ENCODE measurements at regions not wholly inside any gene's neighbourhood (a gene's known extent, or its start where the extent isn't known, plus 50 kb on each side); places are given as distances from the start of the nearest gene placed in this dataset.

DNA sequence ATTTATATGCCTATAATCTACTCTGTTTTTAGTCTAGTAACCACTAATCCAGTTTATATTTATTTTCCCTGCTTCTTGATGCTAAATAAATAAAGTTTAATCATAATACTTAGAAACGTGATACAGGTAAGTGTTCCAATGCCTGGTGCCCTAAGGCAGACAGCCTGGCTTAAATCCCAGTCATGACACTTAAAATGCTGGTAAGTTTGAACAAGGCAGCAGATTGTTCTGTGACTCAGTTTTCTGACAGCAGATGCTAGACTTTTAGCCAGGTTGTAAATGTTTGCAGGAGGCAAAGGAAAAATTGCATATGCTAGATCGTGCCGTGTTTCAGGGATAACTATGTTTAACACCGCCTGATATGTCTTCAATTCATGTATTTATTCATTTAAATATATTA is 2661.6 kb downstream of the PCDH7 start:
- no peaks in the 10 kb centered on the region for H3K4me1 ChIP-seq (ENCODE audit: insufficient read depth, low read length)
- H3K4me2 ChIP-seq (ENCODE audit: insufficient read depth, insufficient read length, low read length): no peak overlapping the region
- no peak overlapping the region for H2BK5ac ChIP-seq (ENCODE audit: insufficient read length, low read length)
- H3K9me3 ChIP-seq (ENCODE audit: control insufficient read depth, low read depth, low read length): no peaks in the 10 kb centered on the region
- H2AFZ ChIP-seq (ENCODE audit: low read length): no peak overlapping the region
- H3K27ac Mint-ChIP-seq: no peak overlapping the region
- no peak overlapping the region for H3T11ph ChIP-seq (ENCODE audit: low read length)
- H3K79me1 ChIP-seq (ENCODE audit: insufficient read depth, low read depth, low read length, poor library complexity, severe bottlenecking): no peaks in the 10 kb centered on the region
- no CpG with 5 or more reads among the region's 4 CpGs for WGBS (ENCODE audit: extremely low coverage, insufficient read length, low lambda C conversion rate)
- no peaks in the 10 kb centered on the region; the same call in 1 of the 2 replicates for H3K27me3 Mint-ChIP-seq (ENCODE audit: low read depth)
- H2BK15ac ChIP-seq (ENCODE audit: low read depth, low read length): no peak overlapping the region
- no peak overlapping the region for H3K9ac ChIP-seq (ENCODE audit: extremely low read depth, insufficient read length, low read length)
- no peak overlapping the region for H2AK5ac ChIP-seq (ENCODE audit: insufficient read length, low read length)
- H3K4me1 Mint-ChIP-seq: peaks cover 5% of the 10 kb centered on the region in 2 experiments
- H3K36me3 Mint-ChIP-seq (ENCODE audit: insufficient read depth in 1 of 3, low read depth in 3 of 3): 0 out of 7 replicates have a peak, but pooled peaks cover 0 to 5% (median 0%) of the 10 kb centered on the region in 3 experiments
- TF ChIP-seq, protein P1, sequence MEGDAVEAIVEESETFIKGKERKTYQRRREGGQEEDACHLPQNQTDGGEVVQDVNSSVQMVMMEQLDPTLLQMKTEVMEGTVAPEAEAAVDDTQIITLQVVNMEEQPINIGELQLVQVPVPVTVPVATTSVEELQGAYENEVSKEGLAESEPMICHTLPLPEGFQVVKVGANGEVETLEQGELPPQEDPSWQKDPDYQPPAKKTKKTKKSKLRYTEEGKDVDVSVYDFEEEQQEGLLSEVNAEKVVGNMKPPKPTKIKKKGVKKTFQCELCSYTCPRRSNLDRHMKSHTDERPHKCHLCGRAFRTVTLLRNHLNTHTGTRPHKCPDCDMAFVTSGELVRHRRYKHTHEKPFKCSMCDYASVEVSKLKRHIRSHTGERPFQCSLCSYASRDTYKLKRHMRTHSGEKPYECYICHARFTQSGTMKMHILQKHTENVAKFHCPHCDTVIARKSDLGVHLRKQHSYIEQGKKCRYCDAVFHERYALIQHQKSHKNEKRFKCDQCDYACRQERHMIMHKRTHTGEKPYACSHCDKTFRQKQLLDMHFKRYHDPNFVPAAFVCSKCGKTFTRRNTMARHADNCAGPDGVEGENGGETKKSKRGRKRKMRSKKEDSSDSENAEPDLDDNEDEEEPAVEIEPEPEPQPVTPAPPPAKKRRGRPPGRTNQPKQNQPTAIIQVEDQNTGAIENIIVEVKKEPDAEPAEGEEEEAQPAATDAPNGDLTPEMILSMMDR (conservative IDR thresholded peaks at IDR 0.05): no peak
- no peak overlapping the region for H3K14ac ChIP-seq (ENCODE audit: insufficient read depth, low read length)
- H2BK12ac ChIP-seq (ENCODE audit: insufficient read length, low read depth, low read length): no peak overlapping the region
- no peak overlapping the region for H3K56ac ChIP-seq (ENCODE audit: insufficient read length, low read depth, low read length)
- no peak overlapping the region for H4K5ac ChIP-seq (ENCODE audit: insufficient read length, low read depth, low read length)
- H3K23ac ChIP-seq (ENCODE audit: insufficient read length, low read depth, low read length): no peak overlapping the region
- no peak overlapping the region for H4K8ac ChIP-seq (replicated peaks; ENCODE audit: insufficient read length, low read depth, low read length)
- DNase-seq: no peak
- H3K9me3 Mint-ChIP-seq: peaks cover 0 to 8% of the 10 kb centered on the region in 2 experiments; a peak in 3 of 5 replicates
- H4K91ac ChIP-seq (ENCODE audit: insufficient read length, low read depth, low read length): no peak overlapping the region
- no peak overlapping the region for H3K4ac ChIP-seq (ENCODE audit: low read depth, low read length)
- H3K23me2 ChIP-seq (ENCODE audit: insufficient read length, low read depth, low read length, poor library complexity, severe bottlenecking): no peaks in the 10 kb centered on the region
- no peak overlapping the region for H2BK120ac ChIP-seq (ENCODE audit: low read depth, low read length, poor library complexity, severe bottlenecking)
- H3K27ac ChIP-seq (ENCODE audit: insufficient read length, low read depth, low read length): no peak overlapping the region
- H3K79me2 ChIP-seq (ENCODE audit: insufficient read depth, low read length): no peaks in the 10 kb centered on the region
- no peak overlapping the region for H3K18ac ChIP-seq (ENCODE audit: insufficient read length, low read depth, low read length)
- no peak overlapping the region for H3K4me3 Mint-ChIP-seq
- no peak overlapping the region for H2BK20ac ChIP-seq (ENCODE audit: low read depth, low read length, poor library complexity, severe bottlenecking)
- H3K27me3 ChIP-seq (ENCODE audit: insufficient read depth, low read length): no peaks in the 10 kb centered on the region
- H4K20me1 ChIP-seq (ENCODE audit: control insufficient read depth, insufficient read depth, insufficient read length): no peaks in the 10 kb centered on the region

Measured in H9 (cell line).